ENCODE measurements at regions not wholly inside any gene's neighbourhood (a gene's known extent, or its start where the extent isn't known, plus 50 kb on each side); places are given as distances from the start of the nearest gene placed in this dataset.

GRCh38 chr12:42854826-42855225 is 265.3 kb upstream of the PRICKLE1 start:
- TF ChIP-seq CTCF (IDR thresholded peaks at IDR 0.05) (no peak), POLR2A (IDR thresholded peaks at IDR 0.05) (no peak)
- H3K36me3 ChIP-seq, result no peaks in the 10 kb centered on the region
- no peak overlapping the region for H3K4me3 ChIP-seq (replicated peaks in 1 of 3)
- no peak for DNase-seq
- H3K4me1 ChIP-seq, result no peaks in the 10 kb centered on the region
- H3K27me3 ChIP-seq, result no peaks in the 10 kb centered on the region
- no peak overlapping the region for H3K27ac ChIP-seq
- intact Hi-C loops (cut with DNase I), result no loop called here
- H3K9me3 ChIP-seq, result no peaks in the 10 kb centered on the region

- H3K4me3 ChIP-seq (replicated peaks in 1 of 3), result no peak overlapping the region
- no peaks in the 10 kb centered on the region for H3K27me3 ChIP-seq
- H3K27ac ChIP-seq, result no peak overlapping the region
- WGBS, 2 donors, result 84 to 86% methylated on average over 2 of the region's 2 CpGs
- no peaks in the 10 kb centered on the region for H3K9me3 ChIP-seq
- no peak for TF ChIP-seq CTCF (IDR thresholded peaks at IDR 0.05)
- TF ChIP-seq POLR2A (IDR thresholded peaks at IDR 0.05), result no peak
- DNase-seq, result no peak
- no peaks in the 10 kb centered on the region for H3K36me3 ChIP-seq
- no peaks in the 10 kb centered on the region for H3K4me1 ChIP-seq
- intact Hi-C loops (cut with DNase I), result no loop called here
Measured at GRCh38 chr12:42854208-42854607, 264.7 kb upstream of the PRICKLE1 start.

GRCh38 chr12:42853370-42854140 is 264.0 kb upstream of the PRICKLE1 start:
- DNase-seq, result no peak
- Histone ChIP-seq H3K4me3 (replicated peaks in 1 of 3) (no peak overlapping the region), H3K27me3 (no peaks in the 10 kb centered on the region), H3K27ac (no peak overlapping the region), H3K9me3 (no peaks in the 10 kb centered on the region), H3K4me1 (no peaks in the 10 kb centered on the region), H3K36me3 (no peaks in the 10 kb centered on the region)
- WGBS, 2 donors, result 86 to 92% methylated on average over 4 of the region's 4 CpGs
- intact Hi-C loops (cut with DNase I), result no loop called here
- TF ChIP-seq CTCF (IDR thresholded peaks at IDR 0.05) (no peak), POLR2A (IDR thresholded peaks at IDR 0.05) (no peak)

- WGBS, 2 donors, result 79 to 85% methylated on average over 1 of the region's 1 CpG
- intact Hi-C loops (cut with DNase I), result no loop called here
- no peak for TF ChIP-seq POLR2A (IDR thresholded peaks at IDR 0.05)
- no peak for TF ChIP-seq CTCF (IDR thresholded peaks at IDR 0.05)
- Histone ChIP-seq H3K4me1 (no peaks in the 10 kb centered on the region), H3K27ac (no peak overlapping the region), H3K4me3 (replicated peaks in 1 of 3) (no peak overlapping the region), H3K36me3 (no peaks in the 10 kb centered on the region), H3K9me3 (no peaks in the 10 kb centered on the region), H3K27me3 (no peaks in the 10 kb centered on the region)
- no peak for DNase-seq
Measured at GRCh38 chr12:42846782-42847181, 257.2 kb upstream of the PRICKLE1 start.

- Histone ChIP-seq H3K27ac (no peak overlapping the region), H3K9me3 (no peaks in the 10 kb centered on the region), H3K27me3 (no peaks in the 10 kb centered on the region), H3K4me1 (no peaks in the 10 kb centered on the region), H3K4me3 (replicated peaks in 1 of 3) (no peak overlapping the region), H3K36me3 (no peaks in the 10 kb centered on the region)
- DNase-seq, result no peak
- no peak for TF ChIP-seq CTCF (IDR thresholded peaks at IDR 0.05)
- TF ChIP-seq POLR2A (IDR thresholded peaks at IDR 0.05), result no peak
- intact Hi-C loops (cut with DNase I), result no loop called here
- WGBS, 2 donors, result 88 to 92% methylated on average over 2 of the region's 2 CpGs
Measured at GRCh38 chr12:42834062-42834461, 244.5 kb upstream of the PRICKLE1 start.
